ENCODE measurements at regions not wholly inside any gene's neighbourhood (a gene's known extent, or its start where the extent isn't known, plus 50 kb on each side); places are given as distances from the start of the nearest gene placed in this dataset.

GRCh38 chr18:38262661-38263060 lies 697.1 kb upstream of the CELF4 start:
- CTCF ChIA-PET (ENCODE audit: unreplicated experiment): no interaction called here
- DNase-seq (ENCODE audit: low spot score): no peak
- no peak overlapping the region for H3K4me2 ChIP-seq (ENCODE audit: low read length)
- no TSS peak for BruUV-seq (replicated peaks)
- TF ChIP-seq CTCF (conservative IDR thresholded peaks at IDR 0.05; ENCODE audit: low read length) (no peak), EZH2phosphoT487 (IDR thresholded peaks at IDR 0.05; ENCODE audit: borderline replicate concordance, low read depth, low read length) (no peak)
- H2AFZ ChIP-seq (ENCODE audit: low read length): no peak overlapping the region
- intact Hi-C loops (cut with micrococcal nuclease; ENCODE audit: unreplicated experiment): no loop called here
- H3K4me1 ChIP-seq (ENCODE audit: insufficient read depth, low read length, poor library complexity, severe bottlenecking): no peaks in the 10 kb centered on the region
- H3K27ac ChIP-seq (ENCODE audit: low read depth, low read length, poor library complexity, severe bottlenecking): no peak overlapping the region
- no peaks in the 10 kb centered on the region for H3K9me3 ChIP-seq (ENCODE audit: low read length)
- POLR2A ChIA-PET: no interaction called here
- H4K20me1 ChIP-seq (ENCODE audit: insufficient read depth, low read length): no peaks in the 10 kb centered on the region
- H3K36me3 ChIP-seq (ENCODE audit: insufficient read depth, low read length): no peaks in the 10 kb centered on the region
- H3K9me2 ChIP-seq (ENCODE audit: insufficient read depth, low read length): no peaks in the 10 kb centered on the region
- no peak overlapping the region for H3K4me3 ChIP-seq (ENCODE audit: low read depth, low read length, poor library complexity, severe bottlenecking)
- H3K79me2 ChIP-seq (ENCODE audit: insufficient read depth, low read depth, low read length): no peaks in the 10 kb centered on the region

- POLR2A ChIA-PET: no interaction called here
- H3K9me3 ChIP-seq (ENCODE audit: low read length): no peaks in the 10 kb centered on the region
- DNase-seq (ENCODE audit: low spot score): no peak
Measured at GRCh38 chr18:38257661-38258060, 692.1 kb upstream of the CELF4 start.

GRCh38 chr18:38256366-38256765 lies 690.8 kb upstream of the CELF4 start:
- Histone ChIP-seq H3K36me3 (ENCODE audit: insufficient read depth, low read length) (no peaks in the 10 kb centered on the region), H3K4me2 (ENCODE audit: low read length) (no peak overlapping the region), H3K9me2 (ENCODE audit: insufficient read depth, low read length) (no peaks in the 10 kb centered on the region), H2AFZ (ENCODE audit: low read length) (no peak overlapping the region), H3K9me3 (ENCODE audit: low read length) (no peaks in the 10 kb centered on the region), H3K4me1 (ENCODE audit: insufficient read depth, low read length, poor library complexity, severe bottlenecking) (no peaks in the 10 kb centered on the region), H3K4me3 (ENCODE audit: low read depth, low read length, poor library complexity, severe bottlenecking) (no peak overlapping the region), H3K79me2 (ENCODE audit: insufficient read depth, low read depth, low read length) (no peaks in the 10 kb centered on the region), H4K20me1 (ENCODE audit: insufficient read depth, low read length) (no peaks in the 10 kb centered on the region), H3K27ac (ENCODE audit: low read depth, low read length, poor library complexity, severe bottlenecking) (no peak overlapping the region)
- ChIA-PET CTCF (ENCODE audit: unreplicated experiment) (no interaction called here), POLR2A (no interaction called here)
- intact Hi-C loops (cut with micrococcal nuclease; ENCODE audit: unreplicated experiment): no loop called here
- DNase-seq (ENCODE audit: low spot score): no peak
- TF ChIP-seq CTCF (conservative IDR thresholded peaks at IDR 0.05; ENCODE audit: low read length) (no peak), EZH2phosphoT487 (IDR thresholded peaks at IDR 0.05; ENCODE audit: borderline replicate concordance, low read depth, low read length) (no peak)
- BruUV-seq (replicated peaks): no TSS peak

More at GRCh38 chr18:38257661-38258060, 692.1 kb upstream of the CELF4 start:
- H3K4me3 ChIP-seq (ENCODE audit: low read depth, low read length, poor library complexity, severe bottlenecking): no peak overlapping the region
- TF ChIP-seq CTCF (conservative IDR thresholded peaks at IDR 0.05; ENCODE audit: low read length): no peak
- no peak for TF ChIP-seq EZH2phosphoT487 (IDR thresholded peaks at IDR 0.05; ENCODE audit: borderline replicate concordance, low read depth, low read length)
- no peaks in the 10 kb centered on the region for H3K79me2 ChIP-seq (ENCODE audit: insufficient read depth, low read depth, low read length)
- no peak overlapping the region for H3K27ac ChIP-seq (ENCODE audit: low read depth, low read length, poor library complexity, severe bottlenecking)
- H3K36me3 ChIP-seq (ENCODE audit: insufficient read depth, low read length): no peaks in the 10 kb centered on the region
- no TSS peak for BruUV-seq (replicated peaks)
- intact Hi-C loops (cut with micrococcal nuclease; ENCODE audit: unreplicated experiment): no loop called here
- H2AFZ ChIP-seq (ENCODE audit: low read length): no peak overlapping the region
- no peaks in the 10 kb centered on the region for H3K4me1 ChIP-seq (ENCODE audit: insufficient read depth, low read length, poor library complexity, severe bottlenecking)
- CTCF ChIA-PET (ENCODE audit: unreplicated experiment): no interaction called here
- H3K4me2 ChIP-seq (ENCODE audit: low read length): no peak overlapping the region
- no peaks in the 10 kb centered on the region for H3K9me2 ChIP-seq (ENCODE audit: insufficient read depth, low read length)
- no peaks in the 10 kb centered on the region for H4K20me1 ChIP-seq (ENCODE audit: insufficient read depth, low read length)
